K562 (cell line): ENCODE measurements at regions not wholly inside any gene's neighbourhood (a gene's known extent, or its start where the extent isn't known, plus 50 kb on each side); places are given as distances from the start of the nearest gene placed in this dataset.

Experiments
- CBX3 ChIP-seq, 2 experiments: IDR thresholded peaks; 1 replicate in 1 of 2; 2 replicates in 1 of 2; pipeline ENCODE4 v1.6.1; 2012; ENCODE audit warnings: inconsistent platforms in 2 of 2, low read length in 2 of 2, borderline replicate concordance in 1 of 2, control low read depth in 1 of 2
- GTF2E2 ChIP-seq: fragments of 200-800 bp; sonication (Bioruptor generic); IDR thresholded peaks from 2 replicates; pipeline ENCODE4 v1.6.1; 2016; ENCODE audit warnings: missing genetic modification characterization, missing compliant biosample characterization
- LEF1 ChIP-seq: fragments of 450-650 bp; IDR thresholded peaks from 2 replicates; pipeline ENCODE4 v1.6.1; 2016; ENCODE audit warnings: mild to moderate bottlenecking
- MLX ChIP-seq, 2 experiments: fragments of 450-650 bp in 1 of 2; sonication (generic) in 1 of 2; formaldehyde crosslinking; conservative IDR thresholded peaks; 2 replicates each; pipeline versions ENCODE4 v1.4.0 to v1.8.1; 2020 to 2022; ENCODE audit warnings: mild to moderate bottlenecking in 1 of 2, missing genetic modification reagents in 1 of 2
- MTA1 ChIP-seq: fragments of 450-650 bp; IDR thresholded peaks from 2 replicates; pipeline ENCODE4 v1.6.1; 2017; ENCODE audit warnings: borderline replicate concordance
- NFE2 ChIP-seq: IDR thresholded peaks from 2 replicates; pipeline ENCODE4 v1.6.1; 2014; ENCODE audit warnings: antibody characterized with exemption, low read depth
- POLR2H ChIP-seq: IDR thresholded peaks from 2 replicates; pipeline ENCODE4 v1.6.1; 2016; ENCODE audit warnings: missing genetic modification characterization, low read depth, mild to moderate bottlenecking, control low read depth, missing compliant biosample characterization, moderate library complexity
- SAP30 ChIP-seq: fragments of 200-600 bp; sonication (generic); IDR thresholded peaks from 2 replicates; pipeline ENCODE4 v1.6.1; 2012; ENCODE audit warnings: borderline replicate concordance, low read depth, mild to moderate bottlenecking, moderate library complexity, low read length, control low read depth, inconsistent platforms; ENCODE audit not compliant: insufficient read depth, poor library complexity, severe bottlenecking
- SETDB1 ChIP-seq: IDR thresholded peaks from one replicate; pipeline ENCODE4 v1.6.1; 2012; ENCODE audit warnings: low read length, control low read depth, inconsistent platforms
- SIN3B ChIP-seq: fragments of 450-650 bp; IDR thresholded peaks from 2 replicates; pipeline ENCODE4 v1.6.1; 2017; ENCODE audit warnings: low read depth, mild to moderate bottlenecking, moderate library complexity
- SMAD1 ChIP-seq: fragments of 150-350 bp; IDR thresholded peaks from 2 replicates; pipeline ENCODE4 v1.6.1; 2014; ENCODE audit warnings: low read length, low read depth; ENCODE audit not compliant: partially characterized antibody
- SNRNP70 ChIP-seq: fragments of 200-400 bp; formaldehyde crosslinking; optimal IDR thresholded peaks from 2 replicates; pipeline ENCODE3; 2017; ENCODE audit warnings: low read depth, low read length
- SREBF2 ChIP-seq: sonication (generic); formaldehyde crosslinking; IDR thresholded peaks from 2 replicates; pipeline ENCODE4 v1.4.0; 2020; ENCODE audit warnings: mild to moderate bottlenecking, missing genetic modification reagents
- TBP ChIP-seq: optimal IDR thresholded peaks from 2 replicates; pipeline ENCODE3; 2011; ENCODE audit warnings: low read depth, low read length, improper control_type of control experiment
- TCF15 ChIP-seq: fragments of 250-450 bp; sonication (Bioruptor Pico); IDR thresholded peaks from 2 replicates; pipeline ENCODE4 v1.8.0; 2022; ENCODE audit warnings: moderate library complexity, mild to moderate bottlenecking, inconsistent platforms
- YY1 ChIP-seq, 3 experiments: IDR thresholded peaks; 2 replicates each; pipeline ENCODE4 v1.6.1; 2011; ENCODE audit warnings: low read length in 2 of 3, mild to moderate bottlenecking in 2 of 3, moderate library complexity in 2 of 3, borderline replicate concordance in 1 of 3, control low read depth in 1 of 3, low read depth in 1 of 3; ENCODE audit not compliant: insufficient read depth in 3 of 3, insufficient replicate concordance in 2 of 3, control insufficient read depth in 1 of 3, insufficient read length in 1 of 3; ENCODE audit errors: extremely low read depth in 1 of 3
- ZBTB49 ChIP-seq: sonication (generic); formaldehyde crosslinking; IDR thresholded peaks from 2 replicates; pipeline ENCODE4 v1.8.0; 2022; ENCODE audit warnings: missing genetic modification reagents, mild to moderate bottlenecking, borderline replicate concordance
- ZC3H11A ChIP-seq: IDR thresholded peaks from 2 replicates; pipeline ENCODE4 v1.6.1; 2012; ENCODE audit warnings: low read depth, low read length, improper control_type of control experiment
- ZFX ChIP-seq: sonication (generic); formaldehyde crosslinking; IDR thresholded peaks from 2 replicates; pipeline ENCODE4 v1.8.0; 2022; ENCODE audit warnings: mild to moderate bottlenecking, missing genetic modification reagents, moderate library complexity
- ZNF324 ChIP-seq: fragments of 250-450 bp; sonication (Bioruptor Pico); IDR thresholded peaks from 2 replicates; pipeline ENCODE4 v1.4.0; 2020; ENCODE audit warnings: mild to moderate bottlenecking
- ZNF511 ChIP-seq: sonication (generic); formaldehyde crosslinking; IDR thresholded peaks from 2 replicates; pipeline ENCODE4 v1.8.0; 2022; ENCODE audit warnings: mild to moderate bottlenecking, missing genetic modification reagents
- ZNF584 ChIP-seq: fragments of 200-800 bp; sonication (Bioruptor generic); IDR thresholded peaks from 2 replicates; pipeline ENCODE4 v1.6.1; 2016; ENCODE audit warnings: low read depth, mild to moderate bottlenecking, missing genetic modification characterization, missing compliant biosample characterization

- no peak; the same call in 1 of the 2 replicates for TF ChIP-seq MTA1
- peak in 1 of 2 experiments; percentile 99; a peak in 2 of 3 replicates for TF ChIP-seq CBX3 (IDR thresholded peaks at IDR 0.05; ENCODE audit: borderline replicate concordance in 1 of 2, low read length in 2 of 2)
- peak; percentile 84 for TF ChIP-seq LEF1
- no peak for TF ChIP-seq SETDB1
- peak; percentile 74 for TF ChIP-seq ZNF511
- TF ChIP-seq POLR2H: no peak
- TF ChIP-seq GTF2E2: no peak
- TF ChIP-seq ZC3H11A: no peak; the same call in 1 of the 2 replicates
- no peak for TF ChIP-seq NFE2
- no peak for TF ChIP-seq SNRNP70
- no peak for TF ChIP-seq YY1 (IDR thresholded peaks at IDR 0.05; ENCODE audit: borderline replicate concordance in 1 of 3, control insufficient read depth in 1 of 3, extremely low read depth in 1 of 3, insufficient read depth in 3 of 3, insufficient read length in 1 of 3, insufficient replicate concordance in 2 of 3, low read depth in 1 of 3, low read length in 2 of 3)
- TF ChIP-seq SAP30: no peak
- TF ChIP-seq SREBF2 (CRISPR knock-in tag): no peak
- peak; percentile 59 to 97 for TF ChIP-seq MLX (CRISPR knock-in tag; conservative IDR thresholded peaks at IDR 0.05)
- peak; percentile 40 for TF ChIP-seq TBP
- peak; percentile 90 for TF ChIP-seq SIN3B
- TF ChIP-seq ZBTB49 (CRISPR knock-in tag): no peak
- TF ChIP-seq SMAD1: no peak
- TF ChIP-seq TCF15: 0 out of 2 replicates have a peak, but pooled peaks have one; percentile 79
- TF ChIP-seq ZNF324: peak; percentile 47
- TF ChIP-seq ZNF584: peak; percentile 93
- no peak for TF ChIP-seq ZFX (CRISPR knock-in tag)
These were observed 76.2 kb upstream of the VPREB1 start (continued) for GRCh38 chr22:22168190-22168940.
